GDM1 (cell line): ENCODE measurements at regions not wholly inside any gene's neighbourhood (a gene's known extent, or its start where the extent isn't known, plus 50 kb on each side); places are given as distances from the start of the nearest gene placed in this dataset.
"Not testable (repeated sequence)": the region's sequence is repeated elsewhere in the genome, so short reads cannot be mapped to it uniquely, and the experiment has no call there.

Source experiments
- DNase-seq: peaks from one replicate; lab custom pipeline; 2025; lab: John Stamatoyannopoulos, UW

DNA sequence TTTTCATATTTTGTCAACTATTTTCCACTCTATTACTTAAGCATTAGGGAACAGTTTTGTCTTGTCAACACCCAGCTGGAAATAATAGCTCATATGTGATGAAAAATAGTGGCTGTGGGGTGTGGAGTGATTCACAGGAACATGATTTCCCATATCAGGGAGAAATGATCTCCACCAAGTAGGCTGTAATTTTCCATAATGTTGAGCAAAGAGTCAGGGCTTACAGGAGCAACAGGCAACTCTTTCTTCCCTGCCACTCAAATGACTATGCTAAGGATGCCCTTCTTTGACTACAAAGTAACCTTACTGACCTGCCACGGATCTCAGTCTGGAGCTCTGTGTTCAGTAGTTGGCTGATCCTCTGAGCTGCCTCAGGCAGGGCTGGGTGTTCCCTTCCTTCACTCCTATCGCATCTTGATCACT lies 90.0 kb upstream of the GATB start:
- no peak for DNase-seq

DNA sequence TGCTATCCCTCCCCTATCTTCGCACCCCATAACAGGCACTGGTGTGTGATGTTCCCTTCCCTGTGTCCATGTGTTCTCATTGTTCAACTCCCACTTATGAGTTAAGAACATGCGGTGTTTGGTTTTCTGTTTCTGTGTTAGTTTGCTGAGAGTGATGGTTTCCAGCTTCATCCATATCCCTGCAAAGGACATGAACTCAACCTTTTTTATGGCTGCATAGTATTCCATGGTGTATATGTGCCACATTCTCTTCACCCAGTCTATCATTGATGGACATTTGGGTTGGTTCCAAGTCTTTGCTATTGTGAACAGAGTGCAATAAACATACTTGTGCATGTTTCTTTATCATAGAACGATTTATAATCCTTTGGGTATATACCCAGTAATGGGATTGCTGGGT lies 84.7 kb upstream of the GATB start:
- not testable (repeated sequence) for DNase-seq

DNA sequence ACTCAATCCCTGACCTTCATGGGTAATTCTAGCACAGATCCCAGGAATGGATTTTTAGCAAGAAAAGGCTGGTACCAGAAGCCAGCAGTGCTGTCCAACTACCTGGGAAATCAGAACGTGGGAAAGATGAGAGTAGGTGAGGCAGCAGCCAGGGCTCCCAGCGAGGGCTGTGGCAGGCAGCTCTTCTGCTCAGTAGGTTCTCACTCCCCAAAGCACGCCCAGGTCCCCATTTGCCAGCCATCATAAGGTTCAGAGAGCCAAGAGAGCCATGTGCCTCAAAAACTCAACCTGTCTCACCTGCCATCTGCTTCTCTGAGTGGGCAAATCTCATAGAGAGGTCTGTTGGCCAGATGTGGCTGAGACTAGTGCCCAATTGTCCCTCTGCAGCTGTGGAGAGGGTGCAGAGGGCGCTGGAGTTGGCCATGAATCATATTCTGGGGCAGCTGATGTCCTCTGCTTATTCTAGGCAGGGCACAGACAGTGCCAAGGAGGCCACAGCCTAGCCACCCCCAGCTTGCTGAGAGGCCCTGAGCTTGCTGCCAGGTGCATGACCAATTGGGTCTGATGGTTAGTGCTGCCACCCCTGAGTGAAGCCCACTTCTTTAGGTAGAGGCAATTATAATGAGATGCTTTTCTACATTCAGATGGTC lies 81.7 kb upstream of the GATB start:
- no peak for DNase-seq

DNA sequence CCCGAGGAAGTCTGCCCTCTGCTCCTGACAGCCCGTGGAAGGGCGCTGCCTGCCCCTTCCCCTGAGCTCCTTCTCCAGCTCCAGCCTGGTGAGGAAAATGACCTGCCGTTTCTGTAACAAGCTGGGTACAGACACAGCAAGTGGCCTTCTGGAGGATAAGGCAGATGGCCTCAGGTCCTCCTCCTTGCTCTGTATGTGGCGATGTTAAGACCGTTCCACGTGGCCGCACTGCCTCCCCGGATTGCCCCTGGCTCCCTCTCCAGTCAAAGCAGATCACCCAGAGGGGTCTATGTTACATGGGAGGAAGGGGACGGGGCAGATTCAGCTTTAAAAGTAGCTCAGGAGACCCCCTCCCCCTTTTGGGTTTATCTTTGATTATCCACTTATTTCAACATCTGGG lies 80.3 kb upstream of the GATB start:
- DNase-seq, result no peak

DNA sequence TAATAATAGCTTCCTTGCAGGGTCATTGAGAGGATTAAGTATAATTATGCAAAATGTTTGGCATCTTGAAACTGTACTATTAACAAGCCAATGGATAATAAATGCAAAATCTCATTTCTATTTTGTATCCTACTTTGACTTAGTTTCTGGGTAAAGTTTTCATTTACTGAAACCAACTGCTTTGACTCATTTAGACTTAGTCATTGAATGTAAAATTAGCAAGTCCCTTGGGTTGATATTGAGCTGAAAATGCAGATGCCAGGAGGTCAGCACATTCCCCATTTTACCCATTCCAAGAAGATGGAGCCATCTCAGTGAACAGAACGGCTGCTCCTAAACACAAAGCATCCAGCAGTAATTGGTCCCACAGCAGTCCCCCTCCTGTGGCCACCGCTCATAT lies 74.7 kb upstream of the GATB start:
- no peak for DNase-seq

DNA sequence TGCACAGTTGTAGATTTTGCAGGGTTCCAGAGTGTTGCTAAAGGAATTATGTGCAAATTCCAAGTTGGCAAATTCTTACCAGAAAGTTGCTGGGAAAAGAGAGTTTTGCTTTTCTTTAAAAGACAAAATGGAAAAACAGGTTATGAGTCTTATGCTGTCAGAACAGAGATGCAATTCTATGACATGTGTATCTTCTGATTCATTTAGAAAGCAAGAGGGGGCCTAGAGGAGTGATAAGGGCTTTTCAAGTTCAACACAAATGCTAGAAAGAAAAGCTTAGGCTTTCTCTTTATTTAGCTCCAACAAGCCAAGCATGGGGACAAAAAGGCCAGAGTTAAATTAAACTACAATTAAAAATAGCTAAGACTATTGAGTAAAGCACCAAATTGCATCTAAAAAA lies 72.4 kb upstream of the GATB start:
- DNase-seq, result no peak

DNA sequence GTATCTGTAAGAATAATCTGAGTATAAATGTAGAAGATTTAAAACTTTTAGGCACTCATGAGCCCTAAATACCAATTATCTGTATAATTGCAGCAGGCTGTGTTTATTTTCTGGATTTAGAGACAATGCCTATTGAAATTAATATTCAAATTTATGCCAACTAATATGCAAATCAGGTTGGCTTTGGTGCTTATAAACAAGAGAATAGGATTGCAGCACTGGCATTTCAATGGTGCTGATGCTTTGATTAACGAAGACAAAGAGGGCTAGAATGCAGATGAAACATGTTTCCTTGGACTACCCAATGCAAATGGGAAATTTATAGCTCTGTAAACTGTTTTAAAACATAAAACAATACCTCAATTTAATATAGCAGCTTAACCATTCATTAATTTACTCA lies 70.7 kb upstream of the GATB start:
- no peak for DNase-seq

DNA sequence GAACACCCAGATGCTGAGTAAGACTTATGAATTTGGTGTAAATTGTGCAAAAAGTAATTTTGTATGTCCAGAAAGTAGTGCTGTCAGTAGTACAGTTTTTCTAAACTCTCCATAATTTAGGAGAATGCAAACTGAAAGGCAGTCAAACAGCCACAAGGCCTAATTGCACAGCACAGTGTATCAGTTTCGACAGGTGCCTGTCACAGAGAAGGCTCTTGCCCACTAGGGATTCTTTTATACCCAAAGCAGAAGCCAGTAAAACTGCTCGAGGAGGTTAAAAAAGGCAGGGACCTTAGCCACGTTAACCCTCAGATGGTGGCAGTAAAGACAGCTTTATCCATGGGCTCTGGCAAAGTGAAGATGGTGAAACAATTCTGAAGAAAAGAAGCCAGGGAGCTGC lies 69.4 kb upstream of the GATB start:
- no peak for DNase-seq

DNA sequence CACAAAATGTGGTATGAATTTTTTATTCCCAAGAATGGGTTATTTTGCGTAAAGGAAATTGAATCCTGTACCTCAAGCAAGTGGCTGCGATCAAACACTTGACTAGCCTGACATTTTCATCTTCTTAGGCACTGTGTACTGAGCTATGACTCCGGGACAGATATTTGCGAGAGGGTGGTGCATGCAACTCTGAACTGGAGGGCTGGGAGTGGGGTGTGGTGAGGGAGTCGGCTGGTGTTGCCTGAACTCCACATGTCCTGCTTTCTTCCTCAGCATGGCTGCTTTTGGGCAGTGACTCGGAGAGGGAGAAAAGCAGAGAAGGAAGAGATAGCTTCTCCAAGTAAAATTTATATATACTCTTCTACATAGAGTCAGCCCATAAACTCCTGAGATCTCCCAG lies 68.5 kb upstream of the GATB start:
- no peak for DNase-seq

DNA sequence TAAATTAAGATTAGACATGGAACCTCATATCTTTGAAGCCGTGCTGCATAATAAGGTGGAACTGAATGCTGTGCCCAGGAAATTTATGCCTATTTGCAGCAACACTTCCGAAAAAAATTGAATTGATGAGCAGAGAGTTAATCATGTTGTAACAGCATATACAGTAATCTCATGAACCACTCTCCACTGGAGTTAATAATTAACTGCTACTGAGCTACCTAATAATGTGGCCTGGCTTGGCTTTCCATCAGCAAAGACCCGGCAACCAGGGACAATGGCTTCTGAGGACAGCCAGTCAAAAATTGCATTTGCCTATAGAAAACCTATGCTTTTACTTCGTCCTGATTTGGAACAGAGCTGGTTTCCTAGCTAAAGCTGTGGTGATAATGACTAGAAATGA lies 63.8 kb upstream of the GATB start:
- no peak for DNase-seq

DNA sequence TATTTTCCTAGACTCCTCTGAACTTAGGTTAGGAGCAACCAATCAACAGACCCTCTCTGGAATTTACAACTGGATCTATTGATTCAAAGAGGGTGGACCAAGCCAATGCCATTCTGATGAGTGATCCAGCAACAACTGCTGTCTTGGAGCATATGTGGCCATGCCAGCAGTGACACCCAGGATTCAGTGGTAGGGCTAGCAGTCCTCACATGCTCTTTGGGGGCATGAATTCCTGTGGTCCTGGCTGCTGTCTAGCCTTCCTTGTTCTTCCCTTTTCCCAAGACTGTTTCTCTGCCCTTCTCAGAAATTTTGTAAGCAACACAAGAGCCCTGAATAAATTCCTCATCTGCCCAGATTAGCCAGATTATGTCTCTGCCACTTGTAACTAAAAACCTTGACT lies 61.5 kb upstream of the GATB start:
- DNase-seq, result no peak

DNA sequence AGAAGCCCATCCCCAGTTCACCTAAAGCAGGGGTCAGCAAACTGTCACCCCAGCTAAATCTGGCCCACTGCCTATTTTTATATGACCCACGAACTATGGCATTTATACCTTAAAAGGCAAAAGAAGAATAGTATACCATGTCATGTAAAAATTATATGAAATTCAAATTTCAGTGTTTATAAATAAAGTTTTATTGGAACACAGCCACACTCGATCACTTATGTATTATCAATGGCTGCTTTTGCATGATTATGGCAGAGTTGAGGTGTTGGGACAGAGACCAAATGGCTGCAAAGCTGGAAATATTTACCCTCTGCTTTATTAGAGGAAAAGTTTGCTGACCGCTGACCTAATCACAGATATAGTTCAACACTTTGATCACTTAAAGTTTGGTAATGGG lies 59.2 kb upstream of the GATB start:
- DNase-seq, result no peak

DNA sequence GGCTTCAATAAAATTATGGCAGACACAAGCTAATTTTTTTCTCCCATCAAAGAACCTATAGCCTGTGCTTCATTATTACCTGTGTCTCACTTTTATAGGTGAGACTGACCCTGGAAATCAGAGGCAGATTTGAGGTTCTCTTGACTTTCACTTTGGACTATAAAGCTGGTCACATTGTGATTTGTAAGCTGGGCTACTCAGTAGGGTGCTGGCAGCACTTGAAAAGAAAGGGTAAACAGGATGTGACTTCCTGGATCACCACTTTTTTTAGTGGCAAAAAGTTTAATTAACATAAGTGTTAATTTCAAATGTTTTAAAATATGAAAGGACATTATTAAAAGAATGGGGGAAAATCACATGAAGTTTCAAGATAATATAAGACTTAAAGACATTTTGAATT lies 50.6 kb upstream of the GATB start:
- DNase-seq, result no peak
